AG04450 (cell line): ENCODE measurements at regions not wholly inside any gene's neighbourhood (a gene's known extent, or its start where the extent isn't known, plus 50 kb on each side); places are given as distances from the start of the nearest gene placed in this dataset.

Experiments
- CTCF ChIA-PET: fragments of 300-600, 350-600 bp; formaldehyde crosslinking; extraction: SDS; loops from one replicate; lab custom pipeline; 2022; ENCODE audit warnings: antibody characterized with exemption, inconsistent platforms; lab: Charles Lee
- POLR2A ChIA-PET: fragments of 350-600 bp; formaldehyde crosslinking; extraction: SDS; loops from one replicate; lab custom pipeline; 2021; ENCODE audit warnings: antibody characterized with exemption, inconsistent platforms; lab: Yijun Ruan, JAX
- DNase-seq: peaks from one replicate; pipeline ENCODE4 v3.0.0-alpha.2; 2011; ENCODE audit warnings: low read depth, low spot score
- H3K27ac ChIP-seq: one replicate; pipeline ENCODE4 v1.5.1; 2012; ENCODE audit warnings: low read depth, low read length, control low read depth
- H3K27me3 ChIP-seq: one replicate; pipeline ENCODE4 v1.6.0; 2012; ENCODE audit warnings: low read length; ENCODE audit not compliant: control insufficient read depth, insufficient read depth
- H3K4me3 ChIP-seq: 2 replicates; pipeline ENCODE4 v1.5.1; 2011; ENCODE audit warnings: mild to moderate bottlenecking, low read depth, low read length, control low read depth
- H3K9me3 ChIP-seq: 2 replicates; pipeline ENCODE4 v1.5.1; 2012; ENCODE audit warnings: low read length; ENCODE audit not compliant: control insufficient read depth, insufficient read depth
- CTCF ChIP-seq: IDR thresholded peaks from 2 replicates; pipeline ENCODE4 v1.5.1; 2011; ENCODE audit warnings: low read depth, low read length, control low read depth, inconsistent platforms

GRCh38 chrX:5425119-5425518 is 803.5 kb downstream of the NLGN4X start:
- POLR2A ChIA-PET = no interaction called here
- no peak for TF ChIP-seq CTCF
- H3K27me3 ChIP-seq = no peaks in the 10 kb centered on the region
- CTCF ChIA-PET = no interaction called here
- no peak for DNase-seq
- no peaks in the 10 kb centered on the region for H3K9me3 ChIP-seq
- no peak overlapping the region for H3K27ac ChIP-seq
- no peak overlapping the region for H3K4me3 ChIP-seq

GRCh38 chrX:5417381-5417780 is 811.3 kb downstream of the NLGN4X start:
- Histone ChIP-seq H3K27me3 (no peaks in the 10 kb centered on the region), H3K27ac (no peak overlapping the region), H3K4me3 (no peak overlapping the region), H3K9me3 (no peaks in the 10 kb centered on the region; the same call in 1 of the 2 replicates)
- DNase-seq = no peak
- no peak for TF ChIP-seq CTCF
- CTCF ChIA-PET = no interaction called here
- POLR2A ChIA-PET = no interaction called here

GRCh38 chrX:5415738-5416137 is 812.9 kb downstream of the NLGN4X start:
- CTCF ChIA-PET = no interaction called here
- TF ChIP-seq CTCF = no peak
- POLR2A ChIA-PET = no interaction called here
- no peak overlapping the region for H3K27ac ChIP-seq
- no peaks in the 10 kb centered on the region; the same call in 1 of the 2 replicates for H3K9me3 ChIP-seq
- H3K27me3 ChIP-seq = no peaks in the 10 kb centered on the region
- no peak for DNase-seq
- no peak overlapping the region for H3K4me3 ChIP-seq

GRCh38 chrX:5409106-5409505 is 819.6 kb downstream of the NLGN4X start:
- Histone ChIP-seq H3K4me3 (no peak overlapping the region), H3K27ac (no peak overlapping the region), H3K9me3 (no peaks in the 10 kb centered on the region), H3K27me3 (no peaks in the 10 kb centered on the region)
- no peak for DNase-seq
- ChIA-PET CTCF (no interaction called here), POLR2A (no interaction called here)
- no peak for TF ChIP-seq CTCF

GRCh38 chrX:5402461-5402860 is 826.2 kb downstream of the NLGN4X start:
- DNase-seq = no peak
- Histone ChIP-seq H3K4me3 (no peak overlapping the region), H3K27ac (no peak overlapping the region), H3K9me3 (no peaks in the 10 kb centered on the region; the same call in 1 of the 2 replicates), H3K27me3 (no peaks in the 10 kb centered on the region)
- ChIA-PET POLR2A (no interaction called here), CTCF (no interaction called here)
- TF ChIP-seq CTCF = no peak
